Forelimb muscle (tissue), 1 donor: ENCODE measurements at regions not wholly inside any gene's neighbourhood (a gene's known extent, or its start where the extent isn't known, plus 50 kb on each side); places are given as distances from the start of the nearest gene placed in this dataset.

Experiments
- DNase-seq: peaks from one replicate; pipeline ENCODE4 v3.0.0-alpha.2; 2013; ENCODE audit warnings: low read depth

DNA sequence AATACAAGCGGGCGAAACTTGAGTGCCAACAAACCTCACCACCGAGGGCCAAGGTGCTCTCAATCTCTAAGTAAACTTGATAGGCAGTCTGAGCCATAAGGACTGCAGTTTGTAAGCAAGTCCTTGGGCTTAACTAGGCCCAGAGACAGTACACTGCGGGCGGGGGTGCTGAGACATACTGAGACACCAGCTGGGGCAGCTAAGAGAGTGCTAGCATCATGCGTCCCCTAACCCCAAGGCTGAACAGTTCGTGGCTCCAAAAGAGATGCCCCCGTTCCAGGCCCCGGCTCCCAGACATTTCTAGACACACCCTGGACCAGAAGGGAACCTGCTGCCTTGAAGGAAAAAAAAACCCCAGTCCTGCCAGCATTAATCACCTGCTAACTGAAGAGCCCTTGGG is 126.8 kb upstream of the PRDX4 start:
- no peak for DNase-seq

DNA sequence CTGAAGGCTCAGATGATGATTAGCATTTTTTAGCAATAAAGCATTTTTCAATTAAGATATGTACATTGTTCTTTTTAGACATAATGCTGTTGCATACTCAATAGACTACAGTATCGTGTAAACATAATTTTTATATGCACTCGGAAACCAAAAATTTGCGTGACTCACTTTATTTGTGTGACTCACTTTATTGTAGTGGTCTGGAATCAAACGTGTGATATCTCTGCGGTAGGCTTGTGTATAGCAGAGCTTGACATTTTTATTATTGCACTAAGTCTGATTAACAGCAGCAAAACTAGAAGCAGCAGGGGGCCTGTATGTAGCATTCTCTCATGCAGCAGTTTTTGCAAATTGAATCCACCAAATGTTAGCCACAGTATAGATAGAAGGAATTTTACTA is 119.1 kb upstream of the PRDX4 start:
- no peak for DNase-seq

DNA sequence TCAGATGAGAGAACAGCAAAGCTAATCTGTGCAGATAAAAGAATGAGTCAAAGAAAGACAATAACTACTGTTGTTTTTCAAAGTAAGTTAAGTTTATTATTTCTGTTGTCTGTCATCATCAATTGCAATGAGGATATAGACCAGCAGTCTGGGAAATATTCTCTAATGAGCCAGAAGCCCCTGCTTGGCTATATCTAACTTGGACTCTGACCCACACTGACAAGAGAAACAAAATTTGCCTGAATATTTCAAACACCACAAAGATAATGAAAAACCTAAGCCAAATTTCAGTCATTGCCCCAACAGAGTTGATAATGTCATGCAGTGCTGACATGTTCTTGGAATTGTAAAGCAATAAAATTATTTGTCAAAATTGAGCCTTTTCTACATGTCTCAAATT is 115.0 kb upstream of the PRDX4 start:
- DNase-seq, result no peak

DNA sequence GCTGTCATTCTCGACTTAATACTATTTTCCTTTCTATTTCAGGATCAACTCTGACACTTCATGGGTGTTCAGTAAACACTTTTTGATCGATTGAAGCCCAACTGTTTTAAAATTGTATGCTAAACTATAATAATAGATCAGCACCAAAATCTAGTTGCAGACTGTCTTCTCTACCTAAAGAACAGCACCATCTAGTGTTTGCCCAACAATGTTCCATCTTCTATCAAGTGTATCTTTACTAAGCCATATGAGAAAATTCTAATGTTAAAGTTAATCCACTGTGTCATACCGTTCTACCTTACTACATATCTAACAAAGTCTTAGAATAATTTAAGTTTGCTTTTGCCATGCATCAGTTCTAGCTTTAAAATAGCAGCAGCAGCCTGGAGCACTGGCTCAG is 113.0 kb upstream of the PRDX4 start:
- DNase-seq, result peak; percentile 25

DNA sequence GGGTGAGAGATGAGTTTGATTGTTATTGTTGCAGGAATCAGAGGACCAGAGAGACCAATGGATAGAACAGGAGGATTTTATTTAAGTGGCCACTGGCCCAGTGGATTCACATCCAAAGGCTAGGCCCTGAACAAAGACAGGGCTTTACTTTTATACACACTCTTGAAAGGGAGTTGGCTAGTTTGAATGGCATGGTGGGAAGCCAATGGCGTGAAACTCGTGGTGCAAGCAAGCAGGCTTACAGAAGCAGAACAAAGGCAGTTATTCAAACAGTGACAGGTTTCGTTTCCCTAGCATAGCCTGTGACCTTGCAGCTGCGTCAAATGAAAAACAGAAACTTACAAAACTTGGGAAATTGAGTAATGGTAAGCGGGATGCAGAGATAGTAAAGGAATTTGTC is 110.2 kb upstream of the PRDX4 start:
- no peak for DNase-seq

DNA sequence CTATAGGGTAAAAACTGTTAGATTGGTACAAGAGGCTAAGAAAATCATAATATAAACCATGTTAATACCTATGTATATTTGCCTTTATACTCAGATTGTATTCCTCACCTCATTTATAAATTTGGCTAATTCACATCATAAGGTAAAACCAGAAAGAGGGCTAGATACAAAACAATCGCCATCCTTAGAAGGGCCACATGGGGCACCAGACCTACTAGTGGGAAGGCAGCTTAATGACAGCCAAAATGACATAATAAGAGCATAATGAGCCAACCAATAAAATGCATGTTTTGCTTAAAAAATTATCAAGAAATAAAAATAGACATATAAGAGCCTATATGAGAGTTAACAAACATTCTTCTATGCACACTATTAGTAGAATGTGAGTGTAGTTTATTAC is 107.3 kb upstream of the PRDX4 start:
- no peak for DNase-seq

DNA sequence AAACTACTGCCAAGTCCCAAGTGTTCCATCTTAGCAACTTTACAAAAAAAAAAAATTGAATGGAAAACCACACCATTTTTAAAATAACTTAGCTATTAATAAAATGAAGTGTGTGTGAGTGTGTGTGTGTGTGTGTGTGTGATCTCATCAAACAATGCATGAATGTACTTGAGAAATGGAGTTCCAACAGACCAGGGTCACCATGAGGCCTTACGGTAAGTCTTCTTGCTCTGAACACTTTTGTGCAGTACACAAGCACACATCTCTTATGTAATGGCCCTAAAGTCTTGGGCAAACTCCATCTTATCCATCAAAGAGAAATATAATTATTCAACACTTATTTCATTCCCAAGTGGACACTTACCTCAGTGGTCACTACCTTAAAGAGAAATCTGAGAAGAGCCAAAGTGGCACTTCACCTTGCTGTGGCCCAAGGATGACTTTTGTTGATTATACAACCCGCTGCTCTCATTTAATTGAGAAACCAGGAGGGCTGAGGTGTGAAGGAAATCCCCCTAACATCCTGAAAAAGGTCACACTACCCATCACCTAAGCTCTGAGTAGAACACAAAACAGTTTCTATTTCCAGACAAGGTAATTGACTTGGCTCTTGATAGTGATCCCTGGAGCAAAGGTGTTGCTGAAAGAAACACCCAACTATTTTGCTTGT is 96.5 kb upstream of the PRDX4 start:
- DNase-seq, result no peak

DNA sequence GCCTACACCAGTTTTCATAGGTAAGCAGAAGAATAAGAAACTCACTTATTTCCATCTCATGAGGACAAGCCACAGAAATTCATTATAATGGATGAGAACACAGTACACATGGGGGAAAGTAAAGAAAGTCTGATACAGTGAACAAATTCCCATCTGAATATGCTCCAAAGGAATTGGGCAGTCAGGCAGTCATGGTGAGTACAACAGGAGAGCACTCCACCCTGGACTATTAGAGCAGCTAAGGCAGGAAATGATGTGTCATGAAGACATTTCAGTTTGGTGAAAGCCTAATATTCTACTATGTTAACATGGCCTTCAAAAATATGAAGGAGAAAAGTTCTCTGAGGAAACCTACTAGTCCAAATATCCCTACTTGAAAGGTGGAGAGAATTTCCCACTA is 92.0 kb upstream of the PRDX4 start:
- no peak for DNase-seq

DNA sequence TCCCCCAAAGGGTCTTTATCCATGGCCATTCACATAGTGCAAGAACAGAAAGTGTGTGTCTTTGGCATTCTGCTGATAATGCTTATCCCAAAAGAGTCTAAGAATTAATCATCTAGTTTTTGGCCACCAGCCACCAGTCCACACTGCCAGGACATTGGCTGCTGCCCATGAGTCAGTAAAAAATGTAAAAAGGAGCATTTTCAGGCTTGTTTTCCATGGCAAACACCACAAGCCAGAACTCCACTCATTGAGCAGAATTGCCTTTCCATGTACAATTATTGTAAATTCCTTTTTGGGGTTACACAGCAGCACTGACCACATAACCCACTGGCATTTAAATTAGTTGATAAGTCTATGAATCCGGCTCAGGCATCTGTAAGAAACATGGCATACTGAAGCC is 89.2 kb upstream of the PRDX4 start:
- DNase-seq, result no peak

DNA sequence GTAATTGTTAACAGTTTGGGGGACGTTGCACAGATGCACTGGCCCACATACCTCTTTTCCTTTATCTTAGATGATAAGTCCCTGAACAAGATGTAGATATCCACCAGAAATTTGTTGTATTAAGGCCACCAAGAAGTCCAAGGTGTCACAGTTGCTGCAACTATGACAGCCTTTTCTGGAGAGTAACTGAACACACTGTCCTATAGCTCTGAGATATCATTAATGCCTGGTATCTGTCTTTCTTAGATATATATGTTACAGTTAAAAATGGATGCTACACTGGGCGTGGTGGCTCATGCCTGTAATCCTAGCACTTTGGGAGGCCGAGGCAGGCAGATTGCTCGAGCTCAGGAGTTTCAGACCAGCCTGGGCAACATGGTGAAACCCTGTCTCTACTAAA is 77.8 kb upstream of the PRDX4 start:
- no peak for DNase-seq

DNA sequence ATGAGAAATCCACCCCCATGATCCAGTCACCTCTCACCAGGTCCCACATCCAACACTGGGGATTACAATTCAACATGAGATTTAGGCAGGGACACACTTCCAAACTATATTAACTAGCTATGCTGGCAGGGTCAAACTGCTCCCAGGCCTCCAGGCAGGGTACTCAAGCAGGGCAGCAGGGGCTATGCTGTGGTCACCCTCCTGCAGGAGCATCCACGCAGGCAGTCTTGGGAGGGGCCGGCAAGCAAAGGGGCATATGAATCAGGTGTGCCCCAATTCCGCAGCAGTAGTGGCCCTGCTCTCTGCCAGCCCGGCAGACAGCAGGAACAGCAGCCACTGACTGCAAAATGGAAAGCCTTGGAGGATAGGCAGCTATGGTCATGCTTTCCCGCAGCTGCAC is 74.6 kb upstream of the PRDX4 start:
- DNase-seq, result no peak

DNA sequence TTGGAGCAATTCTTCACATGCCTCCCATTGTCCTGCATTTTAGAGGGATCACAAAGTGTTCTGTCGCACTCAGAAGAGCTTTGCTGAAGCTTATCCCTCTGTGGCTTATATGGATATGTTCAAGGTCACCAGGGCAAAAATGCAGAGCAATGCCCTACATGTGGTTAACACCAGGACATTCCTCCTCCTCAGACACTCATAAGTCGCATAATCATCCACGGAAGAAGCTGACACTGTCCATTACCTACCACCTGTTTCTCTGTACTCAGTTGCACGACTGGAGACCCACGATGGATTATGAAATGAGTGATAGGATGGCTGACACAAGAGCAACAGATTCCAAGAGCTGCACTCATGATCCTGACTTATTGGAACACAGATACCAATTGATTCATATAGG is 68.7 kb upstream of the PRDX4 start:
- DNase-seq, result no peak

DNA sequence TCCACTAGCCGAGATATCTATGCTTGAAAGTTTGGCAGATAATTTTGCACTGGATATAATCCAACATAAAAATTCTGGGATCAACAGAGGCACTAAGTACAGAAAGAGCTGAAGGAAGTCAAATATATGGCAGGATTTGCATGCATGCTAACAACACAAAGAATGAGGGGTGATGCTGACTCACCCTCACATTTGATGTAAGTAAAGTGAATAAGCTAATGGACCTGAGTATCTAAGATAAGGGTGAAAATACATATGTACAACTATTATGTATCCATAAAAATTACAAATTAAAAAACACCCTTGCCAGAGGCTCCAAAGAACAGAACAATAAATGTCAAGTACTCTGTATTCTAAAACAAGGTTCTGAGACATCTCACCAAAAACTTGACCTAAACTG is 63.8 kb upstream of the PRDX4 start:
- DNase-seq, result no peak

DNA sequence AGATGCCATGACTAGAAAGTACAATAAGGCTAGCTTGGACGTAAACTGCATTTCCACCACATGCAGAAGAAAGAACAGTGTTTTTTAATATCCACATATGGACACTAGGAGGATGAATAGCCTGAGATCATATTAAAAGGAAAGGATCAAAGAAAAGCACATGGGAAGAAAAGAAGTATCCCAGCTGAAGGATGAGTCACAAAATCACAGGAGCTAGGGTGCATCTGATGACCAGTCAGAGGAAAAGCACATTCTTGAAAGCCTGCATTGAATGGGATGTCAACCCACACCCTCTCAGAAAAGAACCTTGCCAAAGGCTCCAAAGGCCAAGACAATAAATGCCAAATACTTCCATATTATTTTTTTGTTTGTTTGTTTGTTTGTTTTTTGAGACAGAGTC is 56.8 kb upstream of the PRDX4 start:
- DNase-seq, result no peak

DNA sequence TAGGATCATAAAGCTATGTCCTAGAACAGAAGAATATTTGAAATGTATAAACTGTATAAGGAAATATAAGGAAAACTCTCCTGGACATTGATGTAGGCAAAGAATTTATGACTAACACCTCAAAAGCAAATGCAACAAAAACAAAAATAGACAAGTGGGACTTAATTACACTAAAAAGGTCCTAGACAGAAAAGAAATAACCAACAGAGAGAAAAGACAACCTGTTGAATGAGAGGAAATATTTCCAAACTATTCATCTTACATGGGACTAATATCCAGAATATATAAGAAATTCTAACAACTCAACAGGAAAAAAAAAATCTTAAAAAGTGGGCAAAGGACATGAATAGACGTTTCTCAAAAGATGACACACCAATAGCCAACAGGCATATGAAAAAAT is 54.4 kb upstream of the PRDX4 start:
- DNase-seq, result no peak

DNA sequence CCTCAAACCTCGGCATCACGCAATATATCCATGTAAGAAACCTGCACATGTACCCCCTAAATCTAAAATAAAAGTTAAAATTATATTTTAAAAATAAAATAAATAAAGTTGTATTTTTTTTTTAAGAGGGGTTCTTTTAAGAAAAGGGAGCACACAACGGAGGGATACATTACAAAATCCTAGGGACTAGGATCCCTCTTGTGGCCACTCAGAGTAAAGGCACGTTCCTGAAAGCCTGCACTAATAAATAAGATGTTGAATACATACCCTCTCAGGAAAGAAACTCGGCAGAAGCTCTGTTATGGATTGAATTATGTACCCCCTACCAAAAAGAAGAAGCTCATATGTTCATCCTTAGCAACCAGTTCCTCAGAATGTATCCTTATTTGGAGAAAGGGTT is 50.9 kb upstream of the PRDX4 start:
- DNase-seq, result no peak
